ENCODE measurements at regions not wholly inside any gene's neighbourhood (a gene's known extent, or its start where the extent isn't known, plus 50 kb on each side); places are given as distances from the start of the nearest gene placed in this dataset.
"Not testable (repeated sequence)": the region's sequence is repeated elsewhere in the genome, so short reads cannot be mapped to it uniquely, and the experiment has no call there.

DNA sequence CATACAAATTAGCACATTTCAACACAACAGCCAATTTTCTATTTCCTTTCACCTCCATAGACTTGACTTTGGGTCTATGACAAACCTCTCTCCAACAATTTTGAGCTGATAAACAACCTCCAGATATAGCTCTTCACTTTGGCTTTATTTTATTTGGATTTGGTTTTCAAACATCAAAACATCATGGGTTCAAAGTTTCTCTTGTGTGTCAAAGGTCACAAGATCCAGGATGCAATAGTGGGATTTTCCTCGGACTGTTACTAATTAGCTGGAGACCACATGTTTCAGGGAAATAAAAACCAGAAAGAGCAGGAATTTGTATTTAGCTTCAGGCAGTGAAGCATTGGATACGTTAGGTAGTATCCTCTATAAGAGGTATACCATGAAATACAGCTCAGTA, 351.0 kb upstream of the SOX9 start:
- Histone ChIP-seq H3K4me1 (no peaks in the 10 kb centered on the region), H3K27ac (replicated peaks) (no peak overlapping the region), H3K4me3 (no peak overlapping the region), H3K36me3 (no peaks in the 10 kb centered on the region), H3K9me3 (replicated peaks) (no peaks in the 10 kb centered on the region), H3K27me3 (ENCODE audit: low read depth) (peaks cover 5% of the 10 kb centered on the region)
- intact Hi-C loops (cut with micrococcal nuclease) = no loop called here
- TF ChIP-seq CTCF (IDR thresholded peaks at IDR 0.05; ENCODE audit: borderline replicate concordance) = no peak
- DNase-seq = no peak

DNA sequence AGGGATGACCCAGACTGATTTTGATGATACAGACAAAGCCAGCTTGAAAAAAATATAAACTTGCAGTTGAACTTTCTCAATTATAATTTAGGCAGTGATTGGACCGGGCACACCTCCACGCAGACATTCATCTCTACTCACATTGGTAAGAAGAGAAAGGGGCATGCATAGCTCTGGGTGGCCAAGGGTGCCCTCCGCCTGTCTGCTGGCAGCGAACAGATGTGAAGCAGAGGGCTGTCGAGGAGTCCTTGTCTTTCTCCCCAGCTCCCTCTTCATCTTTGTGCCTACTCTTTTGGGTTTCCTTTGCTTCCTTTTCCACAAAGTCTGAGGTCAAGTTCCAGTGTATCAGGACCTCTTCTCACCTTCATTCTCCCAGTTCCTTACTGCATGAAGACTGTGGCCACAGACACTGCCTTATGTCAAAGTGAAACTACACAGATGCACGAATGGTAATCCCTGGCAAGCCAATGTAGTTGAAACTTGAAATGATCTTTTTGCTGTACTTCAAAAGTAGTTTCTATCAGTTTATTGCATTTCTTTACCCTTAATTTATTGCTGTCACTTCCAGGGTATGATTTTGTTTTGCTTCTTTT, 343.7 kb upstream of the SOX9 start:
- Histone ChIP-seq H3K36me3 (no peaks in the 10 kb centered on the region), H3K27me3 (ENCODE audit: low read depth) (no peaks in the 10 kb centered on the region), H3K27ac (replicated peaks) (no peak overlapping the region), H3K4me1 (no peaks in the 10 kb centered on the region), H3K4me3 (no peak overlapping the region), H3K9me3 (replicated peaks) (no peaks in the 10 kb centered on the region)
- DNase-seq = no peak
- intact Hi-C loops (cut with micrococcal nuclease) = no loop called here
- no peak for TF ChIP-seq CTCF (IDR thresholded peaks at IDR 0.05; ENCODE audit: borderline replicate concordance)

GRCh38 chr17:71779482-71779881, 341.3 kb upstream of the SOX9 start:
- intact Hi-C loops (cut with micrococcal nuclease) = no loop called here
- TF ChIP-seq CTCF (IDR thresholded peaks at IDR 0.05; ENCODE audit: borderline replicate concordance) = no peak
- no peak for DNase-seq
- no peaks in the 10 kb centered on the region for H3K27me3 ChIP-seq (ENCODE audit: low read depth)
- H3K4me1 ChIP-seq = no peaks in the 10 kb centered on the region
- no peaks in the 10 kb centered on the region for H3K9me3 ChIP-seq (replicated peaks)
- no peak overlapping the region for H3K27ac ChIP-seq (replicated peaks)
- no peaks in the 10 kb centered on the region for H3K36me3 ChIP-seq
- no peak overlapping the region for H3K4me3 ChIP-seq

DNA sequence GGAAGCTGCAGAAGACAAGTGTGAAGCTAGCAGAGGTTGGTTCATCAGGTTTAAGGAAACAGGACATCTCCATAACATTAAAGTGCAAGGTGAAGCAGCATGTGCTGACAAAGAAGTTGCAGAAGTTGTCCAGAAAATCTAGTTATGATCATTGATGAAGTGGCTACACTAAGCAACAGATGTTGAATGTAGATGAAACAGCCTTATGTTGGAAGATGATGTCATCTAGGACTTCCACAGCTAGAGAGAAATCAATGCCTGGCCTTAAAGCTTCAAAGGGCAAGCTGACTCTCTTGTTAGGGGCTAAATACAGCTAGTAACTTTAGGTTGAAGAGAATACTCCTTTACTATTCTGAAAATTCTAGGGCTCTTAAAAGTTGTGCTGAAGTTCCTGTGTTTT, 340.2 kb upstream of the SOX9 start:
- H3K9me3 ChIP-seq (replicated peaks) = no peaks in the 10 kb centered on the region
- no peaks in the 10 kb centered on the region for H3K36me3 ChIP-seq
- H3K4me3 ChIP-seq = no peak overlapping the region
- intact Hi-C loops (cut with micrococcal nuclease) = no loop called here
- H3K27me3 ChIP-seq (ENCODE audit: low read depth) = no peaks in the 10 kb centered on the region
- no peak for DNase-seq
- H3K27ac ChIP-seq (replicated peaks) = no peak overlapping the region
- no peak for TF ChIP-seq CTCF (IDR thresholded peaks at IDR 0.05; ENCODE audit: borderline replicate concordance)
- no peaks in the 10 kb centered on the region for H3K4me1 ChIP-seq

GRCh38 chr17:71782021-71782420, 338.8 kb upstream of the SOX9 start:
- DNase-seq; intact Hi-C loops (cut with micrococcal nuclease); H3K4me3 ChIP-seq; H3K27me3 ChIP-seq (ENCODE audit: low read depth); H3K4me1 ChIP-seq; H3K9me3 ChIP-seq (replicated peaks); H3K36me3 ChIP-seq; H3K27ac ChIP-seq (replicated peaks): not testable (repeated sequence)

DNA sequence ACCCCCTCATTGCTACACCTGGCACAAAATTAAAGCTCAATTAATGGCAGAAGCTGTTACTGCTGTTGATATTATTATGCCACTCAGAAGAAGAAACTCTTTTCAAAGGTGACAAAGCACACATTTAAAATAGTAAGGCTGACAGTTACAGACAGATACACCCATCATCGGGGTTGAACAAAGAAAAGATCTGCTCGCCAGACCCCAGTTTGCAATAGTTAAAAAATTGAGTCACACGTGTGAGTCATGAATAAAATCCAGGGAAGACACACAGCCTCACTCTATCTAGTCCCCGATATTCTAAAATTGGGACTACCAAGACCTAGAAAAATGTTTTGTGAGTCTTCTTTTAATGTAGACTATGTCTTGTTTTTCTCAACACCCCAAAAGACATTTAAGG, 330.0 kb upstream of the SOX9 start:
- TF ChIP-seq CTCF (IDR thresholded peaks at IDR 0.05; ENCODE audit: borderline replicate concordance) = no peak
- intact Hi-C loops (cut with micrococcal nuclease) = no loop called here

More for the DNA sequence above, 330.0 kb upstream of the SOX9 start:
- Histone ChIP-seq H3K9me3 (replicated peaks) (no peaks in the 10 kb centered on the region), H3K36me3 (no peaks in the 10 kb centered on the region), H3K4me3 (no peak overlapping the region), H3K27ac (replicated peaks) (no peak overlapping the region), H3K27me3 (ENCODE audit: low read depth) (peaks cover 10% of the 10 kb centered on the region), H3K4me1 (no peaks in the 10 kb centered on the region)
- DNase-seq = no peak
